HG03521 (cell line): ENCODE measurements at regions not wholly inside any gene's neighbourhood (a gene's known extent, or its start where the extent isn't known, plus 50 kb on each side); places are given as distances from the start of the nearest gene placed in this dataset.

Source experiments
- ATAC-seq: cut with Tn5 transposase; IDR thresholded peaks from one replicate; pipeline ENCODE4 v1.9.1; 2021; ENCODE audit warnings: mild to moderate bottlenecking, moderate library complexity; ENCODE audit not compliant: unreplicated experiment

DNA sequence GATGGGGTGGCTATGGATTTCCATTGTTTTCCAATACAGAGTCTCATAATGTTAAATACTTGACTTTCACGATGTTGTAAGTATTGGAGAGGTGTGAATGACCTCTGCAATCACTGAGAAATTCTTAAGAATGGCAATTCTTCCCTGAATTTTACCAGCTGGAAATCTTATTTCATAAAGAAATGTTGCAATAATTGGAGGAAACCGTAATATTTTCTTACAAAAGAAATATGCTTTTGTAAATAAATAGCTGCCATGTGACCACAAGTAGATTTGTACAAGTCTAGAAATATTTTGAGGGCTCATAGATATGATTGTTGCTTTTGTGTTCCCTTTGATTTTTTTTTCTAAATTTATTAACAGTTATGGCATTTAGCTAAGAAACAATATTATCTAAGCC lies 308.7 kb upstream of the ATP2B1 start:
- no peak for ATAC-seq

DNA sequence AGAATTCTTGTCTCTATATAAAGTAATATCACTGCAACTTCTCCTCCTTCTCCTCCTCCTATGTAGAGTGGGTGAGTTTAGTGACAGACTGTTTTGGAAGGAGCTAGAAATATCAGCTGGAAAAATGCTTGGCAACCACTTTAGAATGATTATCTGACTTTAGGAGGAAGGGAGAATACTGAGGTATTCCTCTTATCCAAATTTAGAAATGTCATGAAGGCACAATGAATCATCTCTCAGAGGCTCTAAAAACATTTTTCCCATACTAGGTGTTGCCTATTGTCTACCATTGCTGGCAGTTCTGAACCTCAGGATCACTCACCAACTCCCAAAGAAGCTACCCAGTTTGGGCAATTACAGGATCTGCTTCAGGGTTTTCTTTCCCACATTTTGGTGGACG lies 306.6 kb upstream of the ATP2B1 start:
- no peak for ATAC-seq

GRCh38 chr12:90013409-90013808 lies 304.8 kb upstream of the ATP2B1 start:
- no peak for ATAC-seq

DNA sequence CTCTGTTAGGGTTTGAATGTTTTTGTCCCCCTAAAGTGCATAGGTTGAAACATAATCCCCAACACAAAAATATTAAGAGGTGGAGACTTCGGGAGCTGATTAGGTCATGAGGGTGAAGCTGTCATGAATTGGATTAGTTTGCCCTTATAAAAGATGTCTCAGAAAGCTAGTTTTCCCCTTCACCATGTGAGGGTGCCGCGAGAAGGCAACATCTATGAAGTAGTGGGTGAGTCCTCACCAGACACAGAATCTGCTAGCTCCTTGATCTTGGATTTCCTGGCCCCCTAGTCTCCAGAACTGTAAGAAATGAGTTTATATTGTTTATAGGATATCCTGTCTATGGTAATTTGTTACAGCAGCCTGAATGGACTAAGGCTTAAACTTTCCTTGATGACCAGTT lies 301.5 kb upstream of the ATP2B1 start:
- ATAC-seq = no peak

DNA sequence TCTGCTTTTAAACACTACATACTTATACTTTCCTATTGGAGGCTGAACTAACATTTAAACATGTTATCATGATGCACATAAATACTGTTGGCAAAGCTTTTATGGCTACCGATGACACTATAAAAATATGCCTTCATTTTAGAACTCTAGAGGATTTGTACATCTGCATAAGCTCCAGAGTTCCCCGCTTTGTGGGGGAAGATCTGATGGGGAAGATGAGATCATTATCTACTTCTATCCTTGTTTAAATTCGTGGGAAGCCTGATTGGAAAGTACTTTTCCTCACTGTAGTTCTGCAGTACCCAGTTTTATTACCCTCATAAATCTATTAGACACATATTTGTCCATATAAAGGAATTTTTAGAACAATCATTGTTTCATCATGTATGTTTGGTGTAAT lies 299.6 kb upstream of the ATP2B1 start:
- no peak for ATAC-seq

DNA sequence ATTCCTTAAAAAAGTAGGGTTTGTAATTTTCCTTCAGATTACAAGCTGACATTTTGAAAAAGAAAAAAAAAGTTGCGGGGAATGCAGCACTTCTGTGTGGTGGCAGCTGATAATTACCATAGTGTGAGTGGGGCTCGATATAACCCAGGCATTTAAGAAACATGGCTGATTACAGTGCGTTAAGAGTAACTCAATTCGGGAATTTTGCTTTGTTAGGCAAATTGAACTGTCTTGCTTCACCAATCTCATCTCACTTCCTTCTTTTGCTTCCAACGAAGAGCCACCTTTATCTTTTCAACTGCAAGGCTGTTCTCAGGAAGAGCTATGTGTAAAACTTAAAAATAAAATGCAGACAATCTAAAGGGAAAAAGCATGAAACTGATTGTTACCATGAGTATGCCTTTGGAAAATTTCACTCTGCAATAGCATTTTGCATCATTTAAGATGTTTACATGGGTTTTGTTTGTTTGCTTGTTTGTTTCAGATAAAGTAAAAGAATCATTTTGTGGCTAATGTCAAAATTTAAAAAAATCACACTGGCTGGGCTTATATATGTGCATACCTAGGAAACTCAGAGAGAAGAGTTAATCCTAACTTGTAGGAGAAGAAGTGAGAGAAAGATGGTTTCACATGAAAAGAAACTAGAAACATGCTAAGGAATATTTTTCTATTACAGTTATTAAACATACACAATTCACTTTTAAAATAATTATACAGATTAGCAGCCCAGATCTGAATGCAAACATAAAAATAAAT lies 295.9 kb upstream of the ATP2B1 start:
- ATAC-seq = no peak

DNA sequence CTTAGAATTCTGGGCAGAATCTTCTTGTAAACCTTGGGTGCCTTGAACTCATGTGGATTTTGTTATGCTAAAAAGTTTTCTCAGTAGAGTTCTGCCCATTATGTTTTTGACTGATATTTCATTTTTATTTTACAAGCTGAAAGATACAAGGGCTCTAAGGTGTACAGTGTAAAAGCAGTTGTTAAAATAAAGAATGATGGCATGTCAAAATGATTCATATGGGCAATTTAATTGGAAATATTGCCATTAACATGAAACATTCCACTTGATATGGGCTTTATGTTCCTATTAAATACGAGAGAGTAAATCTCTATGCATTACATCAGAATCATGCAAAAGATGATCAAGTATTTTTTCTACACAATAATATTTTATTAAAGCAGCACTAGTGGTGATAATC lies 295.1 kb upstream of the ATP2B1 start:
- no peak for ATAC-seq

DNA sequence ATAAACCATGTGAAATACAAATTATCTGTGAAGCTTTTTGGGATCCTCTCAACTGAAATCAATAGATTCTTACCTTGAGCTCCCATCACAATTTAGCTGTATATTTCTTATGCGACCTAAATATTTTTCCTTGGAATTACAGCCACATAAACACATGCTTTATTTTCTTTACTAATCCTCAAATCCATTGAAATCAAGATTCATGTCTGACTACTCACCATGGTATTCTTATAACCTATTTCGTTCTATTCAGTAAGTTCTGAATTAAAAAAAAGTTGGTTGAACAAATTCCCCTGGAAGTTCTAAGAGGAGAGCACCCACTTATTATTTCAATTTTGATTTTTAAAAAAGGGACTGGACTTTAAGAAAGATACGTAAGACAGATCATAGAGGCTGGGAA lies 292.1 kb upstream of the ATP2B1 start:
- no peak for ATAC-seq

GRCh38 chr12:89999699-90000505 lies 291.3 kb upstream of the ATP2B1 start:
- no peak for ATAC-seq

- no peak for ATAC-seq
Observed at GRCh38 chr12:89995870-89996269, 287.2 kb upstream of the ATP2B1 start.

DNA sequence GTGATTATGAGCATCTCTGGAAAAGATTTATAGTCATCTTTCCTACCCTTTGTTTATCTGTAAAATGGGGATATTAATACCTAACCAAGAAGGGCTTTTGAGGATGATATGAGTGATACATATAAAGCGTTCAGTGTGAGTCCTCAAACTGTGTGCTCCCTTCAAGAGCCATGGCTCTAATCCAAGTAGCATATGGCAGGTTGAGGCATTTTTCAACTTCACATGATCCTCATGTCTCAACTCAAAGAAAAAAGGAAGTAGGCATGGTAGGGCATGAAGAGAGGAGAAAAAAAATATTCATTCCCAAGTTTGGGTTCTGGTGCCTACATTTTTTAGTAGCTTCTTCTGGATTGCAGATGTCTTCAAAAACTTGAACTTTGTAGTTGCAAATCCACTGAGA lies 286.3 kb upstream of the ATP2B1 start:
- ATAC-seq = no peak

DNA sequence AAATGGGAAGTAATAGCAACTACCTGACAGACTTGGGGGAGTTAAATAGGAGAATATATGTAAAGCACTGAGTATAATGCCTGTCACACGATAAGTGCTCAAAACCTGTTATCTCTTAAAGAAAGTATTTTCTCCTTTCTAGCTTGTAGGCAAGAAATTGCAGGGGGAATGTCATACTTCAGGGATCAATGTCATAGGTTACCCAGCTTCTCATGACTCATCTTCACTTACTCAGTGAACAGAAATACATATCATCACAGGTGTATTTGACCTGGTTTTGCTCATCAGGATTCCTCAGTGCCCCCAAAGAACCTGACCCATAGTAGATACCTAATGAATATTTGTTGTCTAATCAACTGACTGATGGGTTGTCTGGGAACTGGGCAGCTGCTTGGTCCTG lies 285.0 kb upstream of the ATP2B1 start:
- no peak for ATAC-seq

DNA sequence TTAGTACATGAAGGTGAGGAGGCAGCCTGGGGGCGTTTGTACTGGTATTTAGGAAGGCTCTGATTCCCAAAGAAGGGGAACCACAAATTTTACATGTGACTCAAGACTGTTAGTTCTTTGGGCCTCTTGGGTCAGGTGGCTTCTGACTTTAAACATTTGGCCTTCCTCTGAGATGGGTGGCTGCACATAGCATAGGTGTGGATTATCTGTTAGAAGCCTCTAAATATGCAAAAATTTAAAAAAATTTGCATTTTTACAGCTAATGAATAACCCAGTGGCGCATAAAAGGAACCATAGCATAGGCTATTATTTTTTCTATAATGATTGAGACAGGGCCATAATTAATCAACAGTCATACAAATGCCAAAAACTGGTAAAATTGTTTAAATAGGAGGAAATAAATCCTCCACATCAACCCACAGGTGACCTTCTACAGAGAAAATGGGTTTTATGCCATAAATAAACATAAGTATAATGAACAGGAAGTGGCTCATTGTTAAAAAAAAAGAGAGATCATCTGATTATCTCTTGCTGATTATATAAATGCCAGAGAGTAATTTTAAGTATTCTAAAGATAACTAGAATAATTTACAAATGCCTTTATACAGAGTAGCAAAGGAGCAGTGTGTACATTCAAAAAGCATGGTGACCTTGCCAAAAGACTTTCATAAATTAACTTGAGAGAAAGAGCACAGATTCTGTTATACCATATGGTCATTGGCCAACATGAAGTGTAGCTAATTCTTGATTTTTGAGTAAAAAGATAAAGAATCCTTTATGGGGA lies 284.2 kb upstream of the ATP2B1 start:
- ATAC-seq = no peak

- no peak for ATAC-seq
Observed at GRCh38 chr12:89991807-89992590, 283.4 kb upstream of the ATP2B1 start.

- no peak for ATAC-seq
Observed at GRCh38 chr12:89988188-89988915, 279.7 kb upstream of the ATP2B1 start.

- ATAC-seq = no peak
Observed at GRCh38 chr12:89985935-89986334, 277.3 kb upstream of the ATP2B1 start.

DNA sequence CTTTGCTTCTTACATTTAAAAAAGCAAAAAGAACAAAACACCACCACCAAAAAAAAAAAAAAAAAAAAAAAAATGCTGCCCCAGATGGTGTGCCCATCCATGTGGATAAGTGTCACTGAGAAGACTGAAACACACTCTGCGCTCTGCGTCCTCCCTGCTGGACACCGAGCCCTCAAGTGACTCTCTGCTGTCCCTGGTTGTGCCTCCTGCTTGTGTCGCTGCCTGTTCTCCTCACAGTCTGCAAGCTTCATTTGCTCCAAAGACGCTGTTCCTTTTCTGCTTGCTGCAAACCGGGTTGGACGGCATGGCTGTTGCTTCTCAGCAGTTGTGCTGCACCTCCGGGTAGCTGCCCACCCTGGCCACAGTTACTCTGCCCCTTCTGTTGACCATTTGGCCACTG lies 276.2 kb upstream of the ATP2B1 start:
- ATAC-seq = no peak

DNA sequence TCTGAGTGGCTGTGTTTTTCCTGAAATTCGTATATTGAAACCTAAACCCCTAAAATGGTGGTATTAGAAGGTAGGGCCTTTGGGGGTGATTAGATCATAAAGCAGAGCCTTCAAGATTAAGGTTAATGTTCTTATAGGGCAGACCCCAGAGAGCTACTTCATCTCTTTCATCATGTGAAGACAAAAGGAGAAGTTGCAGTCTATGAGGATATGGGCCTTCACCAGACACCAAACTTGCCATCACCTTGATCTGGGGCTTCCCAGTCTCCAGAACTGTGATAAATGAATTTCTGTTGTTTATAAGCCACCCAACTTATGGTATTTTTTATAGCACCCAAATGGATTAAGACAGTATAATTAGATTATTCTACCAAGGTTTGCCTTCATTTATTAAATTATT lies 275.0 kb upstream of the ATP2B1 start:
- ATAC-seq = no peak

DNA sequence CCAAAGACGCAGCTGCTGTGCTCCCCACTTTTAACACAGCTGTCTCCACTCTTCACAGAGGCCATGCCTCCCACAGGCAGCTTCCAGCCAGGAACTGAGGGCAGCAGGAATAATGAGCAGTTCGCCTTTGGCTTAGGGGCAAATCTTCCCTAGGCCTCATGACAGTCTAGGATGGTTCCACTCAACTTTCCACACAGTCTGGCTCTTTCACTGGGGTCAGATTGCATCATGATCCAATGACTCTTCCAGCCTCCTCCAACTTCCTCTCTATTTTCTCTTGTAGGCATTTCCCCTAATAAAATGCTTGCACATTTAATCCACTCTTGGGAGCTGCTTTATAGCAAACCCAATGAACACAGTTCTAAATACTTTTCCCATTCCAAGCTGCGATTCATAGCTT lies 271.6 kb upstream of the ATP2B1 start:
- no peak for ATAC-seq

DNA sequence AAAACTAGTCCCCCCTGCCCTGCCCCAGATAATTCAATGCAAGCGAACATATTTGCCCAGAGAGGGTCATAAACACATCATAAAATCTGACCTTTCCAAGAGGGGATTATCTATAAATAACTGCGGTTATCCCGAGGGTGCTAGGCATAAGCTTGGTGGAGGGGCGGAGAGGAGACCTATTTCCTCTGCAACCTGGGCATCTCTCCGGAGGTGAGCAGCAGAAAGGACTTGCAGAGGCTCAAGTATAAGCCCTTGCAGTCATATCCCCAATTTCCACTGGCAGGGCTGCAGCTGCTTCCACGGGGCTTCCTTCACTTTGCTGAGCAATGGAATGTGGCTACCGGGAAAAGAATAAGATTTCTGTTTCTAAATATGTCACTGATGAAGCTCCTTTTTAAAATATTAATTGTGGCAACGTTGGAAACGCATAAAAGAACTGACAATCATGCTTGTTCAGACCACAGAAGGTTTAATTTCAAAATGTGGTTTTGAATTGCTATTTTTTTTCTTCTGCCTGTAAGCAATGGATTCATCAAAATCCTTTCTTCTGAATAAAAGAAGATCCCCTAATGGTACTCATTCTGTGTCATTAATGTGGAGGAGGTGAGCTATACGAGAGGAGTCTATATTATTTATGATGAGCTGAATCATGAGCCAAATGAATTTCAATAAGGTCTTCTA lies 268.9 kb upstream of the ATP2B1 start:
- ATAC-seq = no peak
